GM23338 (cell line): ENCODE measurements at regions not wholly inside any gene's neighbourhood (a gene's known extent, or its start where the extent isn't known, plus 50 kb on each side); places are given as distances from the start of the nearest gene placed in this dataset.
A peak's percentile ranks its signal among the peaks of the same experiment; 100 is the strongest.

Experiments used
- ATAC-seq: fragments of 200-7000 bp; cut with Tn5 transposase; 3 replicates; pipeline ENCODE4 v1.9.1; 2020
- DNase-seq: peaks from one replicate; pipeline ENCODE4 v3.0.0-alpha.2; 2015; ENCODE audit warnings: low spot score
- H2AFZ ChIP-seq: fragments of 200-600 bp; sonication (generic); 2 replicates; pipeline ENCODE4 v1.8.0; 2016; ENCODE audit warnings: antibody characterized with exemption, mild to moderate bottlenecking, moderate library complexity
- H3F3A ChIP-seq: fragments of 200-600 bp; sonication (generic); replicated peaks from 2 replicates; pipeline ENCODE4 v1.8.0; 2017; ENCODE audit warnings: antibody characterized with exemption, mixed run types, low read depth
- H3K27ac ChIP-seq: fragments of 200-600 bp; sonication (generic); 2 replicates; pipeline ENCODE4 v1.6.1; 2016; ENCODE audit warnings: low read depth
- H3K27me3 ChIP-seq: fragments of 200-600 bp; sonication (generic); 2 replicates; pipeline ENCODE4 v1.8.0; 2016; ENCODE audit warnings: mild to moderate bottlenecking, mixed run types, moderate library complexity; ENCODE audit not compliant: insufficient read depth
- H3K36me3 ChIP-seq: fragments of 200-600 bp; sonication (generic); 2 replicates; pipeline ENCODE4 v1.8.0; 2016; ENCODE audit warnings: mild to moderate bottlenecking; ENCODE audit not compliant: insufficient read depth
- H3K4me1 ChIP-seq: fragments of 200-600 bp; sonication (generic); 2 replicates; pipeline ENCODE4 v1.8.0; 2016; ENCODE audit warnings: mild to moderate bottlenecking, moderate library complexity; ENCODE audit not compliant: insufficient read depth
- H3K4me2 ChIP-seq: fragments of 200-600 bp; sonication (generic); 2 replicates; pipeline ENCODE4 v1.7.1; 2017; ENCODE audit warnings: mixed run types
- H3K4me3 ChIP-seq: fragments of 200-600 bp; sonication (generic); 2 replicates; pipeline ENCODE4 v1.6.1; 2016; ENCODE audit warnings: mixed run types
- H3K79me2 ChIP-seq: fragments of 200-600 bp; sonication (generic); replicated peaks from 2 replicates; pipeline ENCODE4 v1.8.0; 2017; ENCODE audit warnings: mild to moderate bottlenecking; ENCODE audit not compliant: insufficient read depth
- H3K9me2 ChIP-seq: fragments of 200-600 bp; sonication (generic); 2 replicates; pipeline ENCODE4 v1.8.0; 2017; ENCODE audit not compliant: insufficient read depth
- H4K20me1 ChIP-seq: fragments of 200-600 bp; sonication (generic); replicated peaks from 2 replicates; pipeline ENCODE4 v1.8.0; 2017; ENCODE audit warnings: mild to moderate bottlenecking; ENCODE audit not compliant: insufficient read depth
- H3K27ac Mint-ChIP-seq: 2 replicates; pipeline ENCODE4 v1.8.0; 2020; ENCODE audit warnings: inconsistent platforms, mild to moderate bottlenecking, moderate library complexity, mixed read lengths
- H3K27me3 Mint-ChIP-seq: 3 replicates; pipeline ENCODE4 v1.8.0; 2022; ENCODE audit warnings: low read depth, mild to moderate bottlenecking, moderate library complexity, mixed read lengths, inconsistent platforms; ENCODE audit not compliant: insufficient read depth, poor library complexity
- H3K36me3 Mint-ChIP-seq: 3 replicates; pipeline ENCODE4 v1.8.0; 2021; ENCODE audit warnings: low read depth, mild to moderate bottlenecking, inconsistent platforms, moderate library complexity, mixed read lengths
- H3K4me1 Mint-ChIP-seq: 3 replicates; pipeline ENCODE4 v1.8.0; 2020; ENCODE audit warnings: mild to moderate bottlenecking, inconsistent platforms, mixed read lengths
- H3K4me3 Mint-ChIP-seq: 3 replicates; pipeline ENCODE4 v1.8.0; 2021; ENCODE audit warnings: moderate library complexity, mild to moderate bottlenecking, inconsistent platforms, mixed read lengths
- H3K9me3 Mint-ChIP-seq: 3 replicates; pipeline ENCODE4 v1.8.0; 2020; ENCODE audit warnings: moderate library complexity, mild to moderate bottlenecking, inconsistent platforms, mixed read lengths
- ETS1 ChIP-seq: IDR thresholded peaks from 2 replicates; pipeline ENCODE4 v1.6.1; 2016; ENCODE audit warnings: antibody characterized with exemption
- EZH2 ChIP-seq: fragments of 200-600 bp; sonication (generic); IDR thresholded peaks from one replicate; pipeline ENCODE4 v1.8.0; 2017; ENCODE audit warnings: antibody characterized with exemption, mild to moderate bottlenecking, low read depth; ENCODE audit not compliant: unreplicated experiment
- JUNB ChIP-seq: IDR thresholded peaks from one replicate; pipeline ENCODE4 v1.6.1; 2016; ENCODE audit warnings: antibody characterized with exemption; ENCODE audit not compliant: unreplicated experiment
- POLR2AphosphoS5 ChIP-seq: IDR thresholded peaks from 2 replicates; pipeline ENCODE4 v1.6.1; 2016; ENCODE audit warnings: antibody characterized with exemption, low read depth
- ZNF114 ChIP-seq: fragments of 250-450 bp; sonication (Bioruptor Pico); IDR thresholded peaks from 2 replicates; pipeline ENCODE4 v1.5.0; 2020; ENCODE audit warnings: mild to moderate bottlenecking, moderate library complexity
- ZNF331 ChIP-seq: fragments of 250-450 bp; sonication (Bioruptor Pico); IDR thresholded peaks from 2 replicates; pipeline ENCODE4 v1.5.0; 2020; ENCODE audit warnings: low read depth, mild to moderate bottlenecking, moderate library complexity
- ZNF462 ChIP-seq: fragments of 250-450 bp; sonication (Bioruptor Pico); IDR thresholded peaks from 2 replicates; pipeline ENCODE4 v1.5.0; 2020; ENCODE audit warnings: mild to moderate bottlenecking, moderate library complexity

- H3K27ac ChIP-seq, result no peak overlapping the region
- no peak overlapping the region; the same call in 1 of the 2 replicates for H2AFZ ChIP-seq
- Mint-ChIP-seq H3K4me1 (peaks cover 48% of the 10 kb centered on the region), H3K27ac (no peak overlapping the region), H3K4me3 (no peak overlapping the region), H3K9me3 (no peaks in the 10 kb centered on the region), H3K27me3 (no peaks in the 10 kb centered on the region), H3K36me3 (no peaks in the 10 kb centered on the region)
- H3F3A ChIP-seq, result no peaks in the 10 kb centered on the region
- H3K4me3 ChIP-seq, result no peak overlapping the region
- TF ChIP-seq JUNB (no peak), POLR2AphosphoS5 (no peak), ZNF114 (CRISPR knock-in tag) (no peak), ETS1 (no peak), EZH2 (no peak)
- no peak overlapping the region; the same call in 1 of the 2 replicates for H3K4me2 ChIP-seq
- ATAC-seq (peak; percentile 38; the same call in 2 of the 3 replicates), DNase-seq (no peak)
- no peaks in the 10 kb centered on the region for H3K27me3 ChIP-seq
- H3K4me1 ChIP-seq, result peaks cover 40% of the 10 kb centered on the region
- no peaks in the 10 kb centered on the region for H3K36me3 ChIP-seq
- H4K20me1 ChIP-seq, result no peaks in the 10 kb centered on the region
- H3K9me2 ChIP-seq, result peaks cover 9% of the 10 kb centered on the region; the same call in 1 of the 2 replicates
- no peaks in the 10 kb centered on the region for H3K79me2 ChIP-seq
Observed at GRCh38 chr7:17498230-17498629, 199.8 kb downstream of the AHR start.

GRCh38 chr7:17500736-17501135 is 202.3 kb downstream of the AHR start:
- H3K4me1 ChIP-seq, result peaks cover 39% of the 10 kb centered on the region

DNA sequence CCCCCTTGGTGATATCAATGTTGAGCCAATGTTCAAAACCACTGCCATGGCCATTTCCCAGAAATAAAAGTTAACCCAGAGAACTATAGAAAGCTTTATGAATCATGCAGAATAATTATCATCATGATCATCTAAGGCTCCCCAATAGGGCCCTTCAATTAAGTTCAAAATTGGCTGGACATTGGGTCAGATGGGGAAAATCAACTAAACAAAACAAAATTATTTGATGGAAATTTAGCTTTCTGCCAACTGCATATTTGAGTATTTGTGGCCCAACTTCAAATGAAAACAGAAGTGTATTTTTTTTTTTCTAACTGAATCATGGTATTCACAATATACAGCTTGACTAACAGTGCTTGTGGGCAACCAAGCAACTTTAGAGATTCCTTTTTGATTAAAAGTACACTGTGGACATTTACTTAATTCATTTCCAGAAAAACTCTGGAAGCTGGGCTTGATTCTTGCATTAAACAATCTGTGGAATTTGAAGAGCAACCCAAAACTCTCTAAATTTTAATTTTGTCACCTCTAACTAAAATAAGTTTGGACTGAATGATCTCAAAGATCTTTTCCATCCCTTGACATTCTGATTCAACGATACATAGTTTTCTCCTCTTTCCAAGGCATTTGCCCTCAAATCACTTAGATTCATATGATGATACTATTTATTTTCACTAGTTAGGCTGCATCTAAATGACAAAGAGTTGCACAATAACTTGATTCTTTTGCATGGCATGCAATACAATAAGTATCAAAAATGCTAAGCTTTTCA is 203.2 kb downstream of the AHR start:
- Histone ChIP-seq H2AFZ (no peak overlapping the region), H3K36me3 (no peaks in the 10 kb centered on the region), H4K20me1 (no peaks in the 10 kb centered on the region), H3K4me1 (peaks cover 33% of the 10 kb centered on the region), H3K4me2 (peak overlapping the region; percentile 62; the same call in 1 of the 2 replicates), H3K9me2 (peaks cover 9% of the 10 kb centered on the region; the same call in 1 of the 2 replicates), H3F3A (no peaks in the 10 kb centered on the region), H3K79me2 (no peaks in the 10 kb centered on the region), H3K27me3 (no peaks in the 10 kb centered on the region), H3K27ac (no peak overlapping the region), H3K4me3 (peak overlapping the region; percentile 21; the same call in 1 of the 2 replicates)
- no peaks in the 10 kb centered on the region for H3K27me3 Mint-ChIP-seq
- H3K4me3 Mint-ChIP-seq, result 0 out of 3 replicates have a peak overlapping the region, but pooled peaks have one; percentile 5
- no peak overlapping the region for H3K27ac Mint-ChIP-seq
- H3K9me3 Mint-ChIP-seq, result no peaks in the 10 kb centered on the region
- no peak for DNase-seq
- peaks cover 37% of the 10 kb centered on the region for H3K4me1 Mint-ChIP-seq
- H3K36me3 Mint-ChIP-seq, result no peaks in the 10 kb centered on the region
- no peak for ATAC-seq
- no peak for TF ChIP-seq ZNF462 (CRISPR knock-in tag)
- TF ChIP-seq ZNF331 (CRISPR knock-in tag), result no peak

More at GRCh38 chr7:17500736-17501135, 202.3 kb downstream of the AHR start:
- Histone ChIP-seq H3K27me3 (no peaks in the 10 kb centered on the region), H3F3A (no peaks in the 10 kb centered on the region), H3K4me2 (no peak overlapping the region), H3K27ac (no peak overlapping the region), H3K4me3 (no peak overlapping the region), H3K36me3 (no peaks in the 10 kb centered on the region), H3K9me2 (peaks cover 9% of the 10 kb centered on the region; the same call in 1 of the 2 replicates), H2AFZ (no peak overlapping the region), H3K79me2 (no peaks in the 10 kb centered on the region), H4K20me1 (no peaks in the 10 kb centered on the region)
- ATAC-seq (no peak), DNase-seq (no peak)
- Mint-ChIP-seq H3K36me3 (no peaks in the 10 kb centered on the region), H3K9me3 (no peaks in the 10 kb centered on the region), H3K4me1 (peaks cover 45% of the 10 kb centered on the region), H3K27ac (no peak overlapping the region), H3K27me3 (no peaks in the 10 kb centered on the region), H3K4me3 (no peak overlapping the region)
- no peak for TF ChIP-seq ZNF331 (CRISPR knock-in tag)
